ENCODE measurements at regions not wholly inside any gene's neighbourhood (a gene's known extent, or its start where the extent isn't known, plus 50 kb on each side); places are given as distances from the start of the nearest gene placed in this dataset.

GRCh38 chr7:108845951-108846350 is 276.3 kb downstream of the DNAJB9 start:
- no peak for TF ChIP-seq CTCF (conservative IDR thresholded peaks at IDR 0.05; ENCODE audit: low read depth, low read length)
- no peak for TF ChIP-seq EZH2phosphoT487 (IDR thresholded peaks at IDR 0.05; ENCODE audit: borderline replicate concordance, low read length)

Data from PC-3 (cell line).